COR-L47 (cell line): ENCODE measurements at regions not wholly inside any gene's neighbourhood (a gene's known extent, or its start where the extent isn't known, plus 50 kb on each side); places are given as distances from the start of the nearest gene placed in this dataset.

Experiments used
- DNase-seq: peaks from one replicate; lab custom pipeline; 2025; lab: John Stamatoyannopoulos, UW

GRCh38 chr20:3354247-3354646 lies 53.2 kb downstream of the DNAAF9 start:
- DNase-seq, result no peak

- no peak for DNase-seq
Observed at GRCh38 chr20:3353646-3354045, 53.8 kb downstream of the DNAAF9 start.

DNA sequence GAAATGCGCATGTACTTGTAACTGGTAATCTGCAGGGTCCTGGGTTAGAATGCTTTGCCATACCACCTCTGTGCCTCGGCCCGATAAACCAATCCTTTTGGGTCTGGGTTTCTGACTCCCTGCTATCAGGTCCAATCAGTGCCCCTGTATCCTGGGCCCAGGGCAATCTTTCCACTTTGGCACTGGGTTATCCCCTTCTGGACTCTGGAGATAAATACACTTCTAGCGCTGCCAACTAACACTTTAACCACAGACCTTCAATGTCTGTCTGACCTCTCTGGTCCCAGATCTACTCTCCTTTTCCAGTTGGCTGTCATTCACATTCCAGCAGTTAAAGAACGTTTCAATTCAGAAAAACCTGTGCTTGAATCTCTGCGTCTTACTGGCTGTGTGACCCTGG lies 55.3 kb downstream of the DNAAF9 start:
- DNase-seq, result no peak

DNA sequence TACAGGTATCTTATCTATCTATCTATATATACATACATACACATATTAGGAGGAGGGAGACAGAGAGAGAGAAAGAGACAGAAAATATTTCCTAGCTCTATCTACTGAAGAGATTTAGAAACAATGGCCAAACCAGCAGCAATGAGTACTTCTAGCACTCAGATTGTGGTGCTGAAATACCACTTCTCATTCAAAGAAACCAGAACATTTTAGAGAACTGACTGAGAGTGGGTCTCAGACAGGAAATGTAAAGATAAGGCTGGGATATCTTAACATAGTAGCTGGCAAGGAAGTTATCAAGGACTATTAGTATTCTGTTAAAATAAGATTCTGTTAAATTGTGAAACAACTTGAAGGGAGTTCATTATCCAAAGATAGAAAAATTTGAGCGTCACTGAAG lies 57.0 kb downstream of the DNAAF9 start:
- no peak for DNase-seq

DNA sequence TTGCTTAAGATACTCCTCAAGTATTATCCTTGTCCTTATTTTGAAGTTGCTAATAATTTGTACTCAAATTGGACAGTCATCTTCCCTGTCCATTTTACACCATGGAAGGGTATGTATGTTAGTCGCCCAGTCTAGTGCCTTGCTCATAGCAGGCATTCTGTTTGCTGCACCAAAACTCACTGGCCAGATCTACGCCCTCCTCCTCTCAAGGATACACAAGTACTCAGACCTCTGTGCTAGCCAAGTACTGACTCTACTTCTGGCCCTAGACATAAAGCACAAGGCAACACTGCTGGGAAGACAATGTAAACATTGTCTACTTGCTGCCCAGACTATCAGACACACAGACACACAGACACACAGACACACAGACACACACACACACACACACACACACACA lies 57.7 kb downstream of the DNAAF9 start:
- DNase-seq, result no peak

- DNase-seq, result no peak
Observed at GRCh38 chr20:3342766-3343165, 64.7 kb downstream of the DNAAF9 start.

GRCh38 chr20:3340443-3340842 lies 67.0 kb downstream of the DNAAF9 start:
- no peak for DNase-seq

GRCh38 chr20:3339571-3339970 lies 67.9 kb downstream of the DNAAF9 start:
- DNase-seq, result no peak

GRCh38 chr20:3339076-3339475 lies 68.4 kb downstream of the DNAAF9 start:
- no peak for DNase-seq

GRCh38 chr20:3334156-3334943 lies 73.1 kb downstream of the DNAAF9 start:
- DNase-seq, result no peak

GRCh38 chr20:3330046-3330741 lies 77.3 kb downstream of the DNAAF9 start:
- no peak for DNase-seq

- DNase-seq, result no peak
Observed at GRCh38 chr20:3328501-3328900, 79.0 kb downstream of the DNAAF9 start.

DNA sequence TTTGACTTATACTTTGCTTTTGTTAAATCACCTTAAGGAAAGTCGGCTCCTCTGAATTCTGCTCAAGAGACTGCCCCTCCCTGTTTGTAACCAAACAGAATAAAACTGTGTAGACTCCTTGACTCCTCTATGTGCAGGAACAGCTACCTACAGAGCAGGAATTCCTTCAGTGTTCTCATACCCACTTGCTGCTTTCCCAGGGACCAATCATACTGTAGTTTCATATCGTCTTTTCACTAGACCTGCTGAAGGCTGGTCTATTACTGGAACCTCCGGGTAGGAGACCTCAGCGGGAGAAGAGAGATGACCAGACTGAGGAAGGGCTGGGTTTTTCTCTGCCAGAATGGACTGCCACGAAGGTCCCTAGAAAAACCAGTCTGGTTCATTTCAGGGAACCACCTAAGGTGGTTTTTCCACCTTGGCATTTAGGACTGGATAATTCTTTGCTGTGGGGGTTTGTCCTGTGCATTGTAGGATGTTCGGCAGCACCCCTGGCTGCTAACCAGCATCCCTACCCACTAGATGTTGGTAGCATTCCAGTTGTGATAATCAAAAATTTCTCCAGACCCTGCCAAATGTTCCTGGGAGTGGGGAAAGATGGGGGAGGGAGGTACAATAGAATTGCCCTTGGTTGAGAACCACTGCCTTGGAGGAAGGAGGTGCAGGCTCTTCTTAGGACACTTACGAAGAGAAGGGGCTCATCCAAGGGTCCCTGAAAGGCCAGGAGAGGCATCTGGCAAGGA lies 80.5 kb downstream of the DNAAF9 start:
- no peak for DNase-seq

DNA sequence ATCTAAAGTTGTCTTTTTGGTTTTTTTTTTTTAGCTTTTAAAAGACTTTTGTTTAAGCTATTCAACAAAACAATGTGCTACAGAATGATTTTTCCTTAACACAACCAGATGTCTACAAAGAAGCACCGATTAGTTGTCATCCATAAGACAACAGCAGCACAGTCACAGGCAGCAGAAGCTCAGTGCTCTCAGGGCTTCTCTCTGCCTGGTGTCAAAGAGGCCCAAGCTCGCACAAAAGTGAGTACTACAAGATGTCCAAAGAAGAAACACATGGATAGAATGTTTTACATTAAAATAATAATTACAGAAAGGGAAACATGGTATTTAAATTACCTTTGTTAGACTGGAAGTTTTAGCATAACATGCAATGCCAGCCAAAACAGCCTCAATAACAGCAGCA lies 81.6 kb downstream of the DNAAF9 start:
- no peak for DNase-seq

DNA sequence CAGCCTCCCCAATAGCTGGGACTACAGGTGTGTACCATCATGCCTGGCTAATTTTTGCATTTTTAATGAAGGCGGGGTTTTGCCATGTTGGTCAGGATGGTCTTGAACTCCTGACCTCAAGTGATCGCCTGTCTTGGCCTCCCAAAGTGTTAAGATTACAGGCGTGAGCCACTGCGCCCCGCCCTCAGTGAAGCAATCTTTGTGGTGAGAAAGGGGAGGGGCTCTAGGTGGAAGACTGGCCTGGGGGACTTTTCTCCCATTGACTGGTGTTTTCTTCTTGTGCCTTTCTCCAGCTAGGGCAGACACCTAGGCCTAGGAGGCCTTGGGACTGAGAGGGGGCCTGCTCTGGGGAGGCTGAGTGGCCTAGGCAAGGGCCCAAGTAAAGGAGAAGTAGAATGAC lies 84.1 kb downstream of the DNAAF9 start:
- no peak for DNase-seq

DNA sequence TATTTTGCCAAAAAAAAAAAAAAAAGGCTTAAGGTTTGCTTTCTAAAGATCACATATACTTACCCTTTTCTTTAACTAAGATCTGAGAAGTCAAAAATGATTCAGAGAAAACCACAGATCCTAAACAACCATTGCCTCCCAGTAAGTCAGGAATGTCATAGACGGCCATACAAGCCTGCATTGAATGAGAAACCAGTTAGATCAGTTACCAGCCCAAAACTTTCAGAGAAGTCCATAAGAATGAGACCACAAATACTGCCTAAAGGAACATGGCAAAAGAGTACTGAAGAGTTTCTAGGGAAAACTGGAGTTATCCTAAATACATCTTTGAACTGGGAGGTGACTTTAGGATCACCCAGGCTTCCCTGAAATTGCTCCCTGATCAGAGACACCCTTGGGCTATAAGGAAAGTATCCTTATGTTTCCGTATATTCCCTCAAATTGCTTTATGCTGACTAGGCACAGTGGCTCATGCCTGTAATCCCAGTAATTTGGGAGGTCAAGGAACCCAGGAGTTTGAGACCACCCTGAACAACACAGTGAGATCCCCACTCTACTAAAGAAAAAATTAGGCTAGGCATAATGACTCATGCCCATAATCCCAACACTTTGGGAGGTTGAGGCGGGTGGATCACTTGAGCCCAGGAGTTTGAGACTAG lies 79.4 kb upstream of the SLC4A11 start:
- no peak for DNase-seq

DNA sequence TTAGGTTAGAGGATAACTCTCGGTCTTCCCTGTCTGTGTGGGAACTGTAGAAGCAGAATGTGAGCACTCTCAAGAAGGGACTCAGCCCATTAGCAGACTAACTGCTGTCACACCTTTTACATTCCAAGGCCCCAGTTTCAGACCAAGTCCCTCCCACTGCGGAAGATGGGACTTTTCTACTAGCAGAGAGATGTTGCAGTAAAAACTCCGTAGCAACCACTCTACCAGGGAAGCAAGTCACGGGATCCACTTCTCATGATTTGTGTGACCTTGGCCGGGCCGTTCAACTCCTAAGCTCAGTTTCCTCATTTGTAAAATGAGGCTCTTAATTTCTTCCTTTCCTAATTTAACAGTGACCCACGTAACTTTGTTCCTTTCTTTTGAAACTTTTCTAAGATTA lies 77.1 kb upstream of the SLC4A11 start:
- no peak for DNase-seq

- no peak for DNase-seq
Observed at GRCh38 chr20:3315136-3315535, 76.1 kb upstream of the SLC4A11 start.

DNA sequence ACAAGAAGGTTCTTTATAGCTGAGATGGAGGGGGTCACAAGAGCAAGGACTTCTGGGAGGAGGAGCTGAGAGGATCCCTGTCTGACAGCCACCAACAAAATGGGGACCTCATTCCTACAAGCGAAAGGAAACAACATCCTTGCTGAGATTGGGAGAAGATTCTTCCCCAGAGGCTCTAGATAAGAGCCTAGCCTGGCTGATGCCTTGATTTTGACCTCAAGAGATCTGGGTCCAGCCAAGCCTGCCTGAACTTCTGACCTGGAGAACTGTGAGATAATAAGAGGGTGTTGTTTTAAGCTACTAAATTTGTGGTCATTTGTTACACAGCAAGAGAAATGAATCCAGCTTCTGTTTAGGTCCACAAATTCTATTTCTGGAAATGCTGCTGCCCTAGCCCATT lies 75.4 kb upstream of the SLC4A11 start:
- no peak for DNase-seq

DNA sequence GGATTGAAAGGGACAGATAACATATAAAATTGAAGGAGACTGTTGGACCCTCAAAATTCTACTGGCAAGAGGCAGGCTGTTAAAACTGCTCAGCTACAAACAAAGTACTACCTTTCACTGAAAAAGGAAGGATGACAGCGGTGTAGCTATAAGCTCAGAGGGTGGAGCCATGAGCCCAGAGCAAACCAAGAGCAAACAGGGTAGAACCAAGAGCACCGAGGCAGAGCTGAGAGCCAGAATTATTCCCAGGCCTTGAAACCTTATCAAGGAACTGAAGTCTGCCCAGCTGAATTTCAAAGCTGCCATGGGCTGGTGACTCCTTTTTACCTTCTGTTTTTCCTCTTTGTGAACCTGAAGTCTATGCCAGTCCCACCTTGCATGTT lies 74.7 kb upstream of the SLC4A11 start:
- DNase-seq, result no peak

DNA sequence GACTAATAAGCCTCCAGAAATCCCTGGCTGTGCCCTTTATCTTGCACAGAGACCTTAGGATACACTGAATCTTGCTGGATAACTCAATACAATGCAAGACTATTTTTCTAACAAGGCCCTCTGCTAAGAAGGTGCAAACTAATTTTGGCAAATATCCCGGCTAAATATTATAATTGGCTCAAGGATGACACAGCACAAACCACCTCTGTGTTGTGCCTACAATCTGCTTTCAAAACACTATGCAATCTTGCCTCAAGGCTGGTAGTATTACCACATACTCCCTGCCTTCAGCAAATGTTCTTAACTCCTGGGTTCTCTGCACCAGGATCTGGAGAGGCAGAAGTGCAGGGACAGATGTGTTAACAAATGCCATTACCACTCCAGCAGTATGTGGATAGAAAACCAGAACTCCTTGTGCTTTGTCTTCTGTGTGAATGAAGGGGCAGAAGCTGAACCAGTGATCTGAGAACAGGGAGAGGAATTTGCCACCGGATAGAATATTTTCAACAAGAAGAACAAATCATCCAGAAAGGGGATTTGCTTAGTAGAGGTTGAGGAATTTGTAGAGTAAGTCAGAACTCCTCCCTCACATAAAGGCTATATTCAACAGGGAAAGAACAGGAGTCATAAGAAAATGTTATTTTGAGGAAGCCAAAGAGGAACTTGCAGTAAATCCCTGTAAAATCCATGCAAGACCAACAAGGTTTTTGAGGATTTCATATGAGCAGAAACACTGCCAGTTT lies 74.1 kb upstream of the SLC4A11 start:
- peak; percentile 18 for DNase-seq

DNA sequence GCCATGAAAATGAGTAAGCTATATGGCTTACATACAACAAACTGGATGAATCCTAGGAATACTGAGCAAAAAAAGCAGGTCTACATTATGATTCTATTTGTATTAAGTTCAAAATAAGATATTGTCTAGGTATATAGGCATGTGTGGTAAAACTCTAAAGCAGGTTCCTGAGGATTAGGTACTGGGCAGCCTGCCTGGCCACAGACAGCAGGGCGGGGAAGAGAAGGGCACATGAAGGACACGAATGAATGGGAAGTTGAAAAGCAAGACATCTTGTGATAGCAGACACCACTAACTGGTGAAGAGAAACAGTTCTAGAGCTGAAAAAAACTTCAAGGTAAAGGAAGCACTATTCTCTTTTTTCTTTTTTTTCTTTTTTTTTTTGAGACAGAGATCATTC lies 72.6 kb upstream of the SLC4A11 start:
- no peak for DNase-seq
